ENCODE measurements at regions not wholly inside any gene's neighbourhood (a gene's known extent, or its start where the extent isn't known, plus 50 kb on each side); places are given as distances from the start of the nearest gene placed in this dataset.
"Not testable (repeated sequence)": the region's sequence is repeated elsewhere in the genome, so short reads cannot be mapped to it uniquely, and the experiment has no call there.

GRCh38 chr16:31754998-31755615, 118.5 kb upstream of the ZNF267 start:
- DNase-seq: no peak

GRCh38 chr16:31764103-31764502, 109.5 kb upstream of the ZNF267 start:
- no peak for DNase-seq

GRCh38 chr16:31767267-31767666, 106.3 kb upstream of the ZNF267 start:
- DNase-seq: no peak

- DNase-seq: no peak
Observed at GRCh38 chr16:31780342-31780741, 93.3 kb upstream of the ZNF267 start.

GRCh38 chr16:31785126-31785525, 88.5 kb upstream of the ZNF267 start:
- DNase-seq: no peak

- no peak for DNase-seq
Observed at GRCh38 chr16:31807086-31807485, 66.5 kb upstream of the ZNF267 start.

GRCh38 chr16:31810863-31811262, 62.7 kb upstream of the ZNF267 start:
- no peak for DNase-seq

GRCh38 chr16:31816141-31816540, 57.5 kb upstream of the ZNF267 start:
- not testable (repeated sequence) for DNase-seq

GRCh38 chr16:31819386-31819785, 54.2 kb upstream of the ZNF267 start:
- no peak for DNase-seq

GRCh38 chr16:31819948-31820347, 53.7 kb upstream of the ZNF267 start:
- no peak for DNase-seq

Measured in midbrain (tissue), 1 donor.